NCI-H128 (cell line): ENCODE measurements at regions not wholly inside any gene's neighbourhood (a gene's known extent, or its start where the extent isn't known, plus 50 kb on each side); places are given as distances from the start of the nearest gene placed in this dataset.

Experiments used
- DNase-seq: peaks from one replicate; lab custom pipeline; 2025; ENCODE audit not compliant: unreplicated experiment; lab: John Stamatoyannopoulos, UW

GRCh38 chr1:222370913-222371675 lies 176.8 kb downstream of the HHIPL2 start:
- no peak for DNase-seq

- no peak for DNase-seq
Measured at GRCh38 chr1:222370081-222370912, 177.6 kb downstream of the HHIPL2 start.

GRCh38 chr1:222369148-222369547 lies 178.8 kb downstream of the HHIPL2 start:
- no peak for DNase-seq

- no peak for DNase-seq
Measured at GRCh38 chr1:222358100-222358499, 189.8 kb downstream of the HHIPL2 start.

- no peak for DNase-seq
Measured at GRCh38 chr1:222357252-222357651, 190.7 kb downstream of the HHIPL2 start.

GRCh38 chr1:222347627-222348026 lies 200.3 kb downstream of the HHIPL2 start:
- DNase-seq: no peak

- no peak for DNase-seq
Measured at GRCh38 chr1:222346955-222347354, 200.9 kb downstream of the HHIPL2 start.

- no peak for DNase-seq
Measured at GRCh38 chr1:222339376-222339947, 208.4 kb downstream of the HHIPL2 start.

- no peak for DNase-seq
Measured at GRCh38 chr1:222335586-222335985, 212.3 kb downstream of the HHIPL2 start.

- no peak for DNase-seq
Measured at GRCh38 chr1:222334026-222334680, 213.8 kb downstream of the HHIPL2 start.

GRCh38 chr1:222331765-222332164 lies 216.1 kb downstream of the HHIPL2 start:
- DNase-seq: no peak

GRCh38 chr1:222331340-222331739 lies 216.6 kb downstream of the HHIPL2 start:
- DNase-seq: no peak

GRCh38 chr1:222329493-222330045 lies 218.3 kb downstream of the HHIPL2 start:
- DNase-seq: no peak

- no peak for DNase-seq
Measured at GRCh38 chr1:222326710-222327036, 221.2 kb downstream of the HHIPL2 start.

- no peak for DNase-seq
Measured at GRCh38 chr1:222326006-222326709, 221.7 kb downstream of the HHIPL2 start.

- DNase-seq: no peak
Measured at GRCh38 chr1:222325506-222325905, 222.4 kb downstream of the HHIPL2 start.

- DNase-seq: no peak
Measured at GRCh38 chr1:222314839-222315238, 233.1 kb downstream of the HHIPL2 start.

- DNase-seq: no peak
Measured at GRCh38 chr1:222310836-222311235, 237.1 kb downstream of the HHIPL2 start.

- no peak for DNase-seq
Measured at GRCh38 chr1:222307621-222308020, 240.3 kb downstream of the HHIPL2 start.

- DNase-seq: no peak
Measured at GRCh38 chr1:222306512-222306911, 241.4 kb downstream of the HHIPL2 start.

- no peak for DNase-seq
Measured at GRCh38 chr1:222306011-222306410, 241.9 kb downstream of the HHIPL2 start.
